Breast epithelium (tissue), 3 donors: ENCODE measurements at regions not wholly inside any gene's neighbourhood (a gene's known extent, or its start where the extent isn't known, plus 50 kb on each side); places are given as distances from the start of the nearest gene placed in this dataset.

Experiments used
- POLR2A ChIP-seq: fragments of 450-650 bp; IDR thresholded peaks from one replicate; pipeline ENCODE4 v1.6.1; 2016; ENCODE audit warnings: antibody characterized with exemption, mild to moderate bottlenecking, moderate library complexity
- POLR2AphosphoS5 ChIP-seq, 3 donors: sonication (generic); formaldehyde crosslinking; IDR thresholded peaks; one replicate each; pipeline ENCODE4 v1.6.1; 2017; ENCODE audit warnings: antibody characterized with exemption in 3 of 3
- TF ChIP-seq, protein P1 (sequence below), 3 donors: fragments of 450-650 bp; IDR thresholded peaks; one replicate each; pipeline ENCODE4 v1.5.1; 2016 to 2017; ENCODE audit warnings: antibody characterized with exemption in 3 of 3, mild to moderate bottlenecking in 3 of 3, moderate library complexity in 3 of 3

DNA sequence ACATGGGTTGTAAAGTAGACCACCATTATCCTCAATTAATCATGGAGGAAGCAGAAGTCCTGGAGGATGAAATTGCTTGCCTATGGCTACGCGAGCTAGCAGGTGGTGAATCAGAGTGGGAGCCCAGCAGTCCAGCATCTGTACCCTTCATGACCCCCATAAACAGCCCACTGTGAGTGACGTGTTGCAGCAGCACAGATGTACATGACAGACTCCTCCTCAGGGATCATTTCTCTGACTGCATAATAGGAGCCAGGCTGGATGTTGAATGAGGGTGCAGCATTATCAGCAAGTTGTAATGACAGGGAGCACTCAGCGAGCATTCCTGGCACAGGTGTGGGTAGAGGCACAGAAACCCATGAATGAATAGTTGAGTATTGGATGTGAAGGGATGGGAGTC, 339.3 kb downstream of the MYCN start:
- TF ChIP-seq, protein P1, sequence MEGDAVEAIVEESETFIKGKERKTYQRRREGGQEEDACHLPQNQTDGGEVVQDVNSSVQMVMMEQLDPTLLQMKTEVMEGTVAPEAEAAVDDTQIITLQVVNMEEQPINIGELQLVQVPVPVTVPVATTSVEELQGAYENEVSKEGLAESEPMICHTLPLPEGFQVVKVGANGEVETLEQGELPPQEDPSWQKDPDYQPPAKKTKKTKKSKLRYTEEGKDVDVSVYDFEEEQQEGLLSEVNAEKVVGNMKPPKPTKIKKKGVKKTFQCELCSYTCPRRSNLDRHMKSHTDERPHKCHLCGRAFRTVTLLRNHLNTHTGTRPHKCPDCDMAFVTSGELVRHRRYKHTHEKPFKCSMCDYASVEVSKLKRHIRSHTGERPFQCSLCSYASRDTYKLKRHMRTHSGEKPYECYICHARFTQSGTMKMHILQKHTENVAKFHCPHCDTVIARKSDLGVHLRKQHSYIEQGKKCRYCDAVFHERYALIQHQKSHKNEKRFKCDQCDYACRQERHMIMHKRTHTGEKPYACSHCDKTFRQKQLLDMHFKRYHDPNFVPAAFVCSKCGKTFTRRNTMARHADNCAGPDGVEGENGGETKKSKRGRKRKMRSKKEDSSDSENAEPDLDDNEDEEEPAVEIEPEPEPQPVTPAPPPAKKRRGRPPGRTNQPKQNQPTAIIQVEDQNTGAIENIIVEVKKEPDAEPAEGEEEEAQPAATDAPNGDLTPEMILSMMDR (IDR thresholded peaks at IDR 0.05) = no peak
- no peak for TF ChIP-seq POLR2A
- no peak for TF ChIP-seq POLR2AphosphoS5 (IDR thresholded peaks at IDR 0.05)
